ENCODE measurements at regions not wholly inside any gene's neighbourhood (a gene's known extent, or its start where the extent isn't known, plus 50 kb on each side); places are given as distances from the start of the nearest gene placed in this dataset.

- Mint-ChIP-seq H3K4me3 (no peak overlapping the region), H3K9me3 (no peaks in the 10 kb centered on the region), H3K4me1 (no peaks in the 10 kb centered on the region), H3K36me3 (no peaks in the 10 kb centered on the region), H3K27me3 (ENCODE audit: low read depth) (peaks cover 89% of the 10 kb centered on the region), H3K27ac (no peak overlapping the region)
- DNase-seq (ENCODE audit: low spot score in 2 of 2, unreplicated experiment in 2 of 2), result no peak
- TF ChIP-seq CTCF (IDR thresholded peaks at IDR 0.05; ENCODE audit: unreplicated experiment), result no peak
Observed at GRCh38 chr4:41853973-41854372, 81.3 kb upstream of the TMEM33 start.

GRCh38 chr4:41852229-41852628, 83.0 kb upstream of the TMEM33 start:
- H3K27ac Mint-ChIP-seq, result no peak overlapping the region
- no peak for TF ChIP-seq CTCF (IDR thresholded peaks at IDR 0.05; ENCODE audit: unreplicated experiment)

GRCh38 chr4:41851621-41852020, 83.6 kb upstream of the TMEM33 start:
- H3K9me3 Mint-ChIP-seq, result no peaks in the 10 kb centered on the region
- H3K27me3 Mint-ChIP-seq (ENCODE audit: low read depth), result peaks cover 83% of the 10 kb centered on the region
- H3K27ac Mint-ChIP-seq, result no peak overlapping the region
- no peak for DNase-seq (ENCODE audit: low spot score in 2 of 2, unreplicated experiment in 2 of 2)
- H3K4me3 Mint-ChIP-seq, result no peak overlapping the region
- H3K4me1 Mint-ChIP-seq, result no peaks in the 10 kb centered on the region
- no peak for TF ChIP-seq CTCF (IDR thresholded peaks at IDR 0.05; ENCODE audit: unreplicated experiment)
- no peaks in the 10 kb centered on the region for H3K36me3 Mint-ChIP-seq

More at GRCh38 chr4:41852229-41852628, 83.0 kb upstream of the TMEM33 start:
- H3K36me3 Mint-ChIP-seq, result no peaks in the 10 kb centered on the region
- DNase-seq (ENCODE audit: low spot score in 2 of 2, unreplicated experiment in 2 of 2), result no peak
- H3K9me3 Mint-ChIP-seq, result no peaks in the 10 kb centered on the region
- no peak overlapping the region for H3K4me3 Mint-ChIP-seq
- peaks cover 86% of the 10 kb centered on the region for H3K27me3 Mint-ChIP-seq (ENCODE audit: low read depth)
- no peaks in the 10 kb centered on the region for H3K4me1 Mint-ChIP-seq

- no peaks in the 10 kb centered on the region for H3K36me3 Mint-ChIP-seq
- no peaks in the 10 kb centered on the region for H3K4me1 Mint-ChIP-seq
- H3K27me3 Mint-ChIP-seq (ENCODE audit: low read depth), result peaks cover 61% of the 10 kb centered on the region
- no peak overlapping the region for H3K4me3 Mint-ChIP-seq
- no peaks in the 10 kb centered on the region for H3K9me3 Mint-ChIP-seq
- no peak for DNase-seq (ENCODE audit: low spot score in 2 of 2, unreplicated experiment in 2 of 2)
- TF ChIP-seq CTCF (IDR thresholded peaks at IDR 0.05; ENCODE audit: unreplicated experiment), result no peak
- H3K27ac Mint-ChIP-seq, result no peak overlapping the region
Observed at GRCh38 chr4:41844327-41844726, 90.9 kb upstream of the TMEM33 start.

GRCh38 chr4:41839916-41840854, 91.7 kb upstream of the PHOX2B start:
- no peaks in the 10 kb centered on the region for H3K4me1 Mint-ChIP-seq

More at GRCh38 chr4:41839916-41840854, 91.7 kb upstream of the PHOX2B start:
- H3K27me3 Mint-ChIP-seq (ENCODE audit: low read depth), result peaks cover 56% of the 10 kb centered on the region
- H3K36me3 Mint-ChIP-seq, result no peaks in the 10 kb centered on the region
- no peak for TF ChIP-seq CTCF (IDR thresholded peaks at IDR 0.05; ENCODE audit: unreplicated experiment)
- H3K4me3 Mint-ChIP-seq, result no peak overlapping the region
- DNase-seq (ENCODE audit: low spot score in 2 of 2, unreplicated experiment in 2 of 2), result no peak
- no peak overlapping the region for H3K27ac Mint-ChIP-seq
- H3K9me3 Mint-ChIP-seq, result no peaks in the 10 kb centered on the region
